Esophagus muscularis mucosa (tissue), 4 donors: ENCODE measurements at regions not wholly inside any gene's neighbourhood (a gene's known extent, or its start where the extent isn't known, plus 50 kb on each side); places are given as distances from the start of the nearest gene placed in this dataset.
"Not testable (repeated sequence)": the region's sequence is repeated elsewhere in the genome, so short reads cannot be mapped to it uniquely, and the experiment has no call there.

Experiments used
- DNase-seq: peaks from one replicate; pipeline ENCODE4 v3.0.0-alpha.2; 2017; ENCODE audit errors: extremely low spot score
- H3K27ac ChIP-seq, 4 donors: fragments of 200-600 bp; sonication (generic); replicated peaks in 1 of 4; 1 replicate in 3 of 4; 2 replicates in 1 of 4; pipeline ENCODE4 v1.5.1; 2016 to 2019; ENCODE audit warnings: mild to moderate bottlenecking in 1 of 4
- H3K27me3 ChIP-seq, 4 donors: fragments of 200-600 bp; sonication (generic); one replicate each; pipeline versions ENCODE4 v1.5.1 to v1.6.0; 2016 to 2019
- H3K36me3 ChIP-seq, 4 donors: fragments of 200-600 bp; sonication (generic); one replicate each; pipeline ENCODE4 v1.5.1; 2016 to 2019
- H3K4me1 ChIP-seq, 4 donors: fragments of 200-600 bp; sonication (generic); one replicate each; pipeline ENCODE4 v1.5.1; 2016 to 2019
- H3K4me3 ChIP-seq, 4 donors: fragments of 200-600 bp; sonication (generic); 1 replicate in 2 of 4; 2 replicates in 2 of 4; pipeline ENCODE4 v1.5.1; 2016 to 2019; ENCODE audit warnings: mild to moderate bottlenecking in 4 of 4, moderate library complexity in 1 of 4
- H3K9me3 ChIP-seq, 4 donors: fragments of 200-600 bp; sonication (generic); 1 replicate in 3 of 4; 2 replicates in 1 of 4; pipeline ENCODE4 v1.5.1; 2016 to 2019
- EP300 ChIP-seq: sonication (generic); formaldehyde crosslinking; IDR thresholded peaks from one replicate; pipeline ENCODE4 v1.6.1; 2017; ENCODE audit warnings: antibody characterized with exemption
- POLR2A ChIP-seq: fragments of 450-650 bp; IDR thresholded peaks from one replicate; pipeline ENCODE4 v1.6.1; 2017; ENCODE audit warnings: antibody characterized with exemption, moderate library complexity, mild to moderate bottlenecking, low read depth
- POLR2AphosphoS5 ChIP-seq, 2 donors: sonication (generic); formaldehyde crosslinking; IDR thresholded peaks; one replicate each; pipeline ENCODE4 v1.6.1; 2017; ENCODE audit warnings: antibody characterized with exemption in 2 of 2
- WGBS: methylation state at CpG from one replicate; pipeline ENCODE4 v1.1.5; 2018; 5-methylcytosine and 5-hydroxymethylcytosine counted together
- intact Hi-C: fragments of 100-400 bp; cut with DNase I; formaldehyde crosslinking; loops from one replicate; pipeline ENCODE4 v1.15.1; 2023
- TF ChIP-seq, protein P1 (sequence below), 3 experiments: fragments of 200-600 bp in 2 of 3; fragments of 450-650 bp in 1 of 3; sonication (generic) in 2 of 3; IDR thresholded peaks; one replicate each; pipeline ENCODE4 v1.5.1; 2017 to 2019; ENCODE audit warnings: antibody characterized with exemption in 3 of 3, mild to moderate bottlenecking in 2 of 3, moderate library complexity in 1 of 3

DNA sequence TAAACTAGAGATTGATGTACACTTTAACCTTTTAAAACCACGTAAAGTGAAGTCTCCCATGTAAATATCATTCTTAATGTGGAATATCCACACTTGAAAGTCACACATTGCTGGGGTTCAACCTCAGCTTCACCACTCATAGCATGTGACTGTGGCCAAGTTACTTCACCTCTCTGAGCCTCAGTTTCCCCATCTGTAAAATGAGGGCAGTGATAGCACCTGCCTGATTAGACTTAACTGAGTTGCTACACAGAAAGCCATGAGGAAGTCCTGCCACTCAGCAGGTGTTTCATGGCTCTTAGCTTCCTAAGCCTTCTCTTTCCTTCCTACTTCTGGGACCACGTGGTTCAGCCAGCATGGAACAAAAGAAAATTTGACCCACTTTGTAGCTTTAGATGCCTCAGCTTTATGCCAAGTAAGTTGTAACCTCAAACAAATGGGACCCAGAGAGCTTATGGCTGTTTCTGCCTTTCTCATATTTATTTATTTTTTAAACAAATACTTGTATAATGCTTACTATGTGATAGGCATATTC lies 277.3 kb upstream of the KLF3 start:
- no peaks in the 10 kb centered on the region for H3K36me3 ChIP-seq
- no peak for DNase-seq
- peaks cover 0 to 4% (median 0%) of the 10 kb centered on the region in 4 donors for H3K9me3 ChIP-seq
- peaks cover 14 to 61% (median 60%) of the 10 kb centered on the region in 4 donors for H3K4me1 ChIP-seq
- intact Hi-C loops: no loop called here
- H3K4me3 ChIP-seq: no peak overlapping the region
- TF ChIP-seq, protein P1, sequence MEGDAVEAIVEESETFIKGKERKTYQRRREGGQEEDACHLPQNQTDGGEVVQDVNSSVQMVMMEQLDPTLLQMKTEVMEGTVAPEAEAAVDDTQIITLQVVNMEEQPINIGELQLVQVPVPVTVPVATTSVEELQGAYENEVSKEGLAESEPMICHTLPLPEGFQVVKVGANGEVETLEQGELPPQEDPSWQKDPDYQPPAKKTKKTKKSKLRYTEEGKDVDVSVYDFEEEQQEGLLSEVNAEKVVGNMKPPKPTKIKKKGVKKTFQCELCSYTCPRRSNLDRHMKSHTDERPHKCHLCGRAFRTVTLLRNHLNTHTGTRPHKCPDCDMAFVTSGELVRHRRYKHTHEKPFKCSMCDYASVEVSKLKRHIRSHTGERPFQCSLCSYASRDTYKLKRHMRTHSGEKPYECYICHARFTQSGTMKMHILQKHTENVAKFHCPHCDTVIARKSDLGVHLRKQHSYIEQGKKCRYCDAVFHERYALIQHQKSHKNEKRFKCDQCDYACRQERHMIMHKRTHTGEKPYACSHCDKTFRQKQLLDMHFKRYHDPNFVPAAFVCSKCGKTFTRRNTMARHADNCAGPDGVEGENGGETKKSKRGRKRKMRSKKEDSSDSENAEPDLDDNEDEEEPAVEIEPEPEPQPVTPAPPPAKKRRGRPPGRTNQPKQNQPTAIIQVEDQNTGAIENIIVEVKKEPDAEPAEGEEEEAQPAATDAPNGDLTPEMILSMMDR (IDR thresholded peaks at IDR 0.05): no peak
- TF ChIP-seq POLR2AphosphoS5 (IDR thresholded peaks at IDR 0.05) (no peak), POLR2A (no peak), EP300 (no peak)
- H3K27me3 ChIP-seq: no peaks in the 10 kb centered on the region
- peak overlapping the region in 1 of 4 donors; percentile 17 for H3K27ac ChIP-seq
- WGBS: 73% methylated on average over 2 of the region's 2 CpGs

DNA sequence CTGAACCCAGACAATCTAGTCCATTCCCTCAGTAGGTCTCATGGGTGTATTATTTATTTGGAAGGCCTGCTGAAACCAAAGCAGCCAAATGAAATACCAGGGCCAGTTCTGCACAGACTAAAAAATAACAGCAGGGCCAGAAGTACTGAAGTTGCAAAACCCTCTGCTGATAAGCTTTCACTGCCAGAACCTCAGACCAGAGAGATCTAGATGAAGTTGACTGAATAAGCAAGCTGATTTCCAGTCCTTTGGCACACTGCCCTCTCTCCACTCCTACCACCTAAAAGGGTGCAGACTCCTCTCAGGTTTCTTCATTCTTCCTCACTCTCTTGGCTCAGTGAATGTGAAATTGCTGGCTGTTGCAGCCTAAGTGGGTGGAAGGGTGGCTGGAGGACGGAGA lies 276.7 kb upstream of the KLF3 start:
- 46% methylated on average over 1 of the region's 1 CpG for WGBS
- Histone ChIP-seq H3K27me3 (no peaks in the 10 kb centered on the region), H3K4me1 (peaks cover 14 to 58% (median 56%) of the 10 kb centered on the region in 4 donors), H3K4me3 (no peak overlapping the region), H3K27ac (no peak overlapping the region), H3K36me3 (no peaks in the 10 kb centered on the region), H3K9me3 (peaks cover 0 to 10% (median 4%) of the 10 kb centered on the region in 4 donors)
- no peak for DNase-seq
- intact Hi-C loops: no loop called here
- TF ChIP-seq POLR2AphosphoS5 (IDR thresholded peaks at IDR 0.05) (no peak), EP300 (no peak), POLR2A (no peak)
- TF ChIP-seq, protein P1 (IDR thresholded peaks at IDR 0.05): no peak

DNA sequence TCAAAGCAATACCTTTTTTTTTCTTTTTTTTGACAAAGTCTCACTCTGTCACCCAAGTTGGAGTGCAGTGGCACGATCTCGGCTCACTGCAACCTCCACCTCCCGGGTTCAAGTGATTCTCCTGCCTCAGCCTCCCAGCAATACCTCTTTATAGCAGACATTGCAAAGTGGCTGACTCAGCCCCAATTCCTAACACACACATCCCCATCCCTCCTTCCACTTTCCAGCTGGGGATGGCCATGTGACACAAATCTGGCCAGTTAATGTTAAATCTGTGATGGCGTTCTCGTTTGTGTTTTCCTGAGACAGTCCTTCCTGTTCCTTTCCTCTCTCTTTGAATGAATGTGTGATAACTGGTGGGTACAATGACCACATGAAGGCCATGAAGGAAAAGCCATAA lies 276.2 kb upstream of the KLF3 start:
- H3K9me3 ChIP-seq: peaks cover 0 to 15% (median 6%) of the 10 kb centered on the region in 4 donors
- 89% methylated on average over 5 of the region's 5 CpGs for WGBS
- no peak overlapping the region for H3K4me3 ChIP-seq
- no peaks in the 10 kb centered on the region for H3K27me3 ChIP-seq
- intact Hi-C loops: no loop called here
- H3K4me1 ChIP-seq: peaks cover 14 to 53% (median 51%) of the 10 kb centered on the region in 4 donors
- H3K27ac ChIP-seq: no peak overlapping the region
- H3K36me3 ChIP-seq: no peaks in the 10 kb centered on the region
- DNase-seq: no peak
- TF ChIP-seq, protein P1 (IDR thresholded peaks at IDR 0.05): no peak
- TF ChIP-seq POLR2A (no peak), POLR2AphosphoS5 (IDR thresholded peaks at IDR 0.05) (no peak), EP300 (no peak)

DNA sequence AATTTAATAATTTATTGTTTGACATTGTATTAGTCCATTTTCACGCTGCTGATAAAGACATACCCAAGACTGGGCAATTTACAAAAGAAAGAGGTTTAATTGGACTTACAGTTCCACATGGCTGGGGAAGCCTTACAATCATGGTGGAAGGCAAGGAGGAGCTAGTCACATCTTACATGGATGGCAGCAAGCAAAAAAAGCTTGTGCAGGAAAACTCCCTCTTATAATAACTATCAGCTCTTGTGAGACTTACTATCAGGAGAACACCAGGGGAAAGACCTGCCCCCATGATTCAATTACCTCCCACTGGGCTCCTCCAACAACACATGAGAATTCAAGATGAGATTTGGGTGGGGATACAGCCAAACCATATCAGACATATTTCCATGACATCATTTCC lies 275.1 kb upstream of the KLF3 start:
- H3K27me3 ChIP-seq, H3K27ac ChIP-seq, H3K4me3 ChIP-seq, intact Hi-C loops, DNase-seq, H3K36me3 ChIP-seq: not testable (repeated sequence)
- Histone ChIP-seq H3K4me1 (peaks cover 14 to 42% (median 40%) of the 10 kb centered on the region in 4 donors), H3K9me3 (peaks cover 0 to 15% (median 6%) of the 10 kb centered on the region in 4 donors)
- WGBS: 41% methylated on average over 1 of the region's 1 CpG

DNA sequence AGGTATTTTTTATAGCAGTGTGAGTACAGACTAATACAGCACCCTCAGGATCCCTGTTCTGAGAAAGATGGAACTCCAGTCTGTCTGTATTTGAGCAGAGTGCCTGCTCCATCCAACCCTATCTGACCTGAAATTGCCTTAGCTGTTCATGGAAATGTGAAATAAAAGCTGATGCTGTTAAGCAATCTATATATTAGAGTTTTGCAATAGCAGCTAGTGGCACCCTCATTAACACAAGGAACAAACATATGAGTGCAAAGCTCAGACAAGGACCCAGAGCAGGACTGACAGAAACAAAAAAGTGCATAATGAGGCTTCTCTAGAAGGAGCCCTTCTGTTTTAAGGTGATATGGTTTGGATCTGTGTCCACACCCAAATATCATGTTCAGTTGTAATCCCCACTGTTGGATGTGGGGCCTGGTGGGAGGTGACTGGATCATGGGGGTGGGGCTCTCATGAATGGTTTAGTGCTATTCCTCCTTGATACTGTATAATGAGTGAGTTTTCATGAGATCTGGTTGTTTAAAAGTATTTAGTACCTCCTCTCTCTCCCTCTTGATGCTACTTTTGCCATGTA lies 272.9 kb upstream of the KLF3 start:
- Histone ChIP-seq H3K4me3 (no peak overlapping the region), H3K27me3 (no peaks in the 10 kb centered on the region), H3K4me1 (peaks cover 5 to 20% (median 19%) of the 10 kb centered on the region in 4 donors), H3K27ac (no peak overlapping the region), H3K9me3 (peaks cover 0 to 15% (median 6%) of the 10 kb centered on the region in 4 donors), H3K36me3 (no peaks in the 10 kb centered on the region)
- no peak for DNase-seq
- intact Hi-C loops: no loop called here
- TF ChIP-seq, protein P1 (IDR thresholded peaks at IDR 0.05): no peak
- TF ChIP-seq POLR2AphosphoS5 (IDR thresholded peaks at IDR 0.05): no peak
